RWPE1 (cell line): ENCODE measurements at regions not wholly inside any gene's neighbourhood (a gene's known extent, or its start where the extent isn't known, plus 50 kb on each side); places are given as distances from the start of the nearest gene placed in this dataset.

Experiments
- CTCF ChIA-PET: fragments of 350-600 bp; sonication (Branson Sonifier 250); formaldehyde crosslinking; extraction: SDS; loops from one replicate; lab custom pipeline; 2021; lab: Yijun Ruan, JAX
- POLR2A ChIA-PET: fragments of 400-600 bp; formaldehyde crosslinking; extraction: SDS; loops from one replicate; lab custom pipeline; 2020; ENCODE audit warnings: antibody characterized with exemption; ENCODE audit not compliant: low non-redundant PET; lab: Yijun Ruan, JAX
- DNase-seq: peaks from one replicate; pipeline ENCODE4 v3.0.0; 2012; ENCODE audit warnings: low spot score
- H3K27ac ChIP-seq: fragments of 450-650 bp; 2 replicates; pipeline ENCODE4 v1.5.1; 2017
- TF ChIP-seq, protein P1 (sequence below): fragments of 450-650 bp; conservative IDR thresholded peaks from 2 replicates; pipeline ENCODE4 v1.5.1; 2017; ENCODE audit warnings: low read depth, mild to moderate bottlenecking

DNA sequence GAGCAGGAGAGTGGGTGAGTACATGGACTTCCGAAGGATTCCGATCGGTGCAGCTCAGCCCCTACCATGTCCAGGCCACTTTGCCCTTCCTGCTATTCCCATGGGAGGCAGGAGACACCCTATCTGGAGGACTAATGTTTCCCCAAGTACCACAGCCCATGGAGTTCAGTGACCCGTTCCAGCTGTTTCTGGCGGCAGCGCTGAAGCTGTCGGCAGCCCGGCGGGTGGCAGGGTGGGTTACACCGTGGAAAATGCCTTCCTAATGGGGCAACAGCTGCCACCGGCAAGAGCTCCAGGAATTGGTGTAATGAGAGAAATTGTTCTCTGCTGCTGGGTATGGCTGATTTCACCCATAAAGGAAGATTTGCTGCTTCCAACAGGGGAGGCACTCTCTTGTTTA lies 98.3 kb downstream of the MYCN start:
- no peak for DNase-seq
- POLR2A ChIA-PET: no interaction called here
- H3K27ac ChIP-seq: no peak overlapping the region
- TF ChIP-seq, protein P1, sequence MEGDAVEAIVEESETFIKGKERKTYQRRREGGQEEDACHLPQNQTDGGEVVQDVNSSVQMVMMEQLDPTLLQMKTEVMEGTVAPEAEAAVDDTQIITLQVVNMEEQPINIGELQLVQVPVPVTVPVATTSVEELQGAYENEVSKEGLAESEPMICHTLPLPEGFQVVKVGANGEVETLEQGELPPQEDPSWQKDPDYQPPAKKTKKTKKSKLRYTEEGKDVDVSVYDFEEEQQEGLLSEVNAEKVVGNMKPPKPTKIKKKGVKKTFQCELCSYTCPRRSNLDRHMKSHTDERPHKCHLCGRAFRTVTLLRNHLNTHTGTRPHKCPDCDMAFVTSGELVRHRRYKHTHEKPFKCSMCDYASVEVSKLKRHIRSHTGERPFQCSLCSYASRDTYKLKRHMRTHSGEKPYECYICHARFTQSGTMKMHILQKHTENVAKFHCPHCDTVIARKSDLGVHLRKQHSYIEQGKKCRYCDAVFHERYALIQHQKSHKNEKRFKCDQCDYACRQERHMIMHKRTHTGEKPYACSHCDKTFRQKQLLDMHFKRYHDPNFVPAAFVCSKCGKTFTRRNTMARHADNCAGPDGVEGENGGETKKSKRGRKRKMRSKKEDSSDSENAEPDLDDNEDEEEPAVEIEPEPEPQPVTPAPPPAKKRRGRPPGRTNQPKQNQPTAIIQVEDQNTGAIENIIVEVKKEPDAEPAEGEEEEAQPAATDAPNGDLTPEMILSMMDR: no peak
- CTCF ChIA-PET: no interaction called here

DNA sequence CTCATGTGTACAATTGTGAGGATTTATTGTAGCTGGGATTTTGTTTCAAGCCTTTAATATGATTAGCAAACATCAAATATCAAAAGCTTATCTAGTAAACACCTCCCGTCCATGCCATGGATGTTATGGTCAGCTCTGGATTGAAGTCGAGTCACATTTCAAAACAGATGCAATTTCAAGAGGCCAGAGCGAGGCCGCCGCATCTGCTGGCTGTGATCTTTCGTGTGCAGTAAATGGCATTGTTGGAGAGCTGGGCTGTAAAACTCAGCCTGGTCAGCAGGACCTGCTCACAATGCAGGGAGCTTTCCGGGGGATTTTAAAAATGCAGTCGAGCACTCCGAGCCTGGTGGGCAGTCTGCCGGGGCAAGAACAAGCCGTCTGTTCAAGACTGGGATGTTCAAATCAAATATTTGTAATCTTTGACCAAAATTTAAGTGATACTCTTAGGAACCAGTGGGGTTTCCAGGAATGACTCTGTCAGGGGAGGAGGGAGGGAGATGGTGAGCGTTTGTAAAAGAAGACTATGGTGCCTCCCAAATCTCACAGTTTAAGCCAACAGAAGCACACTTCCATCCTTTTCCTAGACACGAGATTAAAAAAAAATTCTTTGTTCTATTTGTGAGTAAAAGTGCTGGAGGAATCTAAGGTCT lies 97.6 kb downstream of the MYCN start:
- POLR2A ChIA-PET: no interaction called here
- CTCF ChIA-PET: no interaction called here
- no peak overlapping the region for H3K27ac ChIP-seq
- DNase-seq: no peak
- TF ChIP-seq, protein P1: no peak

DNA sequence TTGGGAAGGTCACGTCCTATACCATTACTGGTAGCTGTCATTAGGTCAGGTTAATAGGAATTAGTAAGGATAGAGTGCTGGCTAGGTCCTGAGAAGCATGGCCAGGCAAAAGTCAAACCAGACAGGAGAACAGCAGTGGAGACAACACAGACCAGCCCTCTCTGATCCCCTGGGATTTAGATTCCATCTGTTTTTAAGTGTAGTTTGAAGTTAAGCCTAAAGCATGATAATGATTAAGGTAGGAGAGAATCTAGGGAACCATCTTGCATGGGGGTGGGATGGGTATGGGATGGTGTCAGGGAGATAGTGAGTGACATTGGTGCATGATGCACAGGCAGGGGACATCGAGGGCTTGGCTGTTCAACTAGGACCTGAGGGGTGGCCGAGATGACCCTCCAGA lies 96.6 kb downstream of the MYCN start:
- CTCF ChIA-PET: no interaction called here
- no peak for DNase-seq
- POLR2A ChIA-PET: no interaction called here
- H3K27ac ChIP-seq: no peak overlapping the region
- TF ChIP-seq, protein P1: no peak

DNA sequence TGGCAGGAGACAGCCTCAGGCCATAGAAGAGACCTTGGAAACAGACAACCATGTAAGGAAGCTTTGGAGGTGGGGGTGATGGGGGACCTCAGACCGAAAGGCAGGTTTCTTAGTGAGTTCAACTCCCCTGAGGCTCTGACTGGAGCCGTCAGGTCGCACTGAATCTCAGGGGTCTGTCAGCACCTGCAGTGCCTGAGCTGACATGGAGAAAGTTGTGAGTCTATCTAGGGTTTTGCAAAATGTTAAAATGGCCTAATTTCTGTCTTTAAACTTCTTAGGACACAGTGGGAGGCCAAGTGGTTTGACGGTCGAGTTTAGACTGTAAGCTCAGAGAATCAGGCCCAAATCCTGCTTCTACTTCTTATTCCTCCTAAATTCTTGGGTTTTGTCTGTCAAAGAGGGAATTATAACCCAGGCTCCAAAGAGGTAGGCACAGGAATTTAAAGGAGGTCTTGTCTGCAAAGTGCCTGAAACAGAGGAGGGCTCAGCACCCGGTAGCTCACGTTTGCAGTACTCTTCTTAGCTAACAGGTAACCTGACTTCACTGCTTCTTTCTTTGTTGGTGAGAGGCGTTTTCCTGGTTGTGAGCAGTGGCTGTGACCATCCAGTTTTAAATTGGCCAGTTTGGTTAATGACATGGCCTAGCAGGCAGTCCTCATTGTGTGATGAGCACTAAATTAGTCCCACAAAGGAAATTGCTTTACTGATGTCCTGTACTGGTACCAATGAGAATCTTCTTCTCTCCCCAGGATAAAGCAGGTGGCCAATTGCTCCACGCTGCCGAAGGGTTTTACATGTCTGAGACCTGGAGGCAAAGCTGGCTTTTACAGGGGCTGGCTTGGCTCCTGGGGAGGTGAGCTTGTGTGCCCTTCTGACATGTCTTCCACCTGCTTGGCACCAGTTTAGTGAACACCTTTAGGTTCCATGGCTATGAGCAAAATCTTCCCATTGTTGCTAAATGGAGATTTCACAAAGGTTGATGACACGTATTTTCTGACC lies 95.7 kb downstream of the MYCN start:
- ChIA-PET CTCF (no interaction called here), POLR2A (interaction anchor here (1.1 kb wide), 1 partner anchor 1919 kb away, joined by 7 read pairs; no protein-coding TSS in a partner anchor)
- no peak for DNase-seq
- H3K27ac ChIP-seq: no peak overlapping the region
- TF ChIP-seq, protein P1: no peak

DNA sequence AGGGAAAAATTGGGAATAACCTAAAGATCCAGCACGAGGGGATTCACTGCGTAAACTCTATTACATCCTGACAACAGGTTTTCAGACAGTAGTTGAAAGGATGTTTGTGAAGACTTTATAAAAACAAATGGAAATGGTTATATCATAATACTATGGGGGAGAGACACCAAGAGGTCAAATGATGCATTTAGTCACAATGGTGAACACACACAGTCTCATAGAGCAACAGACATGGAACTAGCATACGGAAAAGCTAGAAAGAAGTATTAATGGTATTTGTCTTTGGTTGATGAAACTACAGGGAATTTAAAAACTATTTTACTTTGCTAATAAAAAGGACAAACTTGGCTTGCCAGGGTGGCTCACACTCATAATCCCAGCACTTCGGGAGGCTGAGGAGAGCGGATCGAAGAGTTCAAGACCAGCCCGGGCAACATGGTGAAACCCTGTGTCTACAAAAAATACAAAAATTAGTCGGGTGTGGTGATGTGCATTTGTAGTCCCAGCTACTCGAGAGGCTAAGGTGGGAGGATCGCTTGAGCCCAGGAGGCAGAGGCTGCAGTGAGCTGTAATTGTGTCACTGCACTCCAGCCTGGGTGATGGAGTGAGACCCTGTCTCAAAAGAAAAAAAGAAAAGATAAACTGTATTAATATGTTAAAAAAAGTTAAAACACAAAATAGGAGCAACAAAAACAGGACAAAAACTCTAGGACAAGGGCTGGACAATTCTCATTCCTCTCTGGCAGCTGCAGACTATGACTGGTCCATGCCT lies 94.8 kb downstream of the MYCN start:
- no peak overlapping the region for H3K27ac ChIP-seq
- no peak for DNase-seq
- TF ChIP-seq, protein P1: no peak
- CTCF ChIA-PET: no interaction called here
- POLR2A ChIA-PET: interaction anchor here (1.1 kb wide), 1 partner anchor 1919 kb away, joined by 7 read pairs; no protein-coding TSS in a partner anchor
